ENCODE measurements at regions not wholly inside any gene's neighbourhood (a gene's known extent, or its start where the extent isn't known, plus 50 kb on each side); places are given as distances from the start of the nearest gene placed in this dataset.

- TF ChIP-seq EZH2 (IDR thresholded peaks at IDR 0.05; ENCODE audit: insufficient read depth, poor library complexity, severe bottlenecking) (no peak), EZH2phosphoT487 (IDR thresholded peaks at IDR 0.05; ENCODE audit: insufficient read depth, low read depth) (no peak)
Observed at GRCh38 chr6:117138920-117139319, 126.4 kb upstream of the VGLL2 start.
